Retinal pigment epithelial cell (primary cell): ENCODE measurements at regions not wholly inside any gene's neighbourhood (a gene's known extent, or its start where the extent isn't known, plus 50 kb on each side); places are given as distances from the start of the nearest gene placed in this dataset.
"Not testable (repeated sequence)": the region's sequence is repeated elsewhere in the genome, so short reads cannot be mapped to it uniquely, and the experiment has no call there.

Experiments
- DNase-seq: peaks from one replicate; pipeline ENCODE4 v3.0.0-alpha.2; 2010; ENCODE audit warnings: low read depth
- H3K4me3 ChIP-seq: 2 replicates; pipeline ENCODE4 v1.5.1; 2011; ENCODE audit warnings: mild to moderate bottlenecking, low read length, control low read depth, moderate library complexity
- CTCF ChIP-seq: conservative IDR thresholded peaks from 2 replicates; pipeline ENCODE4 v1.5.1; 2011; ENCODE audit warnings: low read depth, low read length, control low read depth, inconsistent platforms

GRCh38 chr4:55696424-55696823 lies 60.3 kb upstream of the NMU start:
- not testable (repeated sequence) for H3K4me3 ChIP-seq, DNase-seq

- TF ChIP-seq CTCF, result no peak
- H3K4me3 ChIP-seq, result no peak overlapping the region
- peak; percentile 18 for DNase-seq
Measured at GRCh38 chr4:55706541-55706940, 70.4 kb upstream of the NMU start.

GRCh38 chr4:55707507-55707906 lies 71.4 kb upstream of the NMU start:
- DNase-seq, result no peak
- no peak for TF ChIP-seq CTCF
- H3K4me3 ChIP-seq, result no peak overlapping the region

GRCh38 chr4:55707991-55708390 lies 71.9 kb upstream of the NMU start:
- not testable (repeated sequence) for DNase-seq, H3K4me3 ChIP-seq

- DNase-seq, H3K4me3 ChIP-seq: not testable (repeated sequence)
Measured at GRCh38 chr4:55712835-55713234, 76.7 kb upstream of the NMU start.

GRCh38 chr4:55721651-55722050 lies 85.6 kb upstream of the NMU start:
- no peak for TF ChIP-seq CTCF

GRCh38 chr4:55722132-55722531 lies 86.0 kb upstream of the NMU start:
- DNase-seq, result no peak
- H3K4me3 ChIP-seq, result no peak overlapping the region
- TF ChIP-seq CTCF, result no peak

More at GRCh38 chr4:55721651-55722050, 85.6 kb upstream of the NMU start:
- no peak overlapping the region for H3K4me3 ChIP-seq
- no peak for DNase-seq

- TF ChIP-seq CTCF, result no peak
- DNase-seq, result no peak
- H3K4me3 ChIP-seq, result no peak overlapping the region
Measured at GRCh38 chr4:55723403-55723802, 87.3 kb upstream of the NMU start.

GRCh38 chr4:55725057-55725456 lies 89.0 kb upstream of the NMU start:
- TF ChIP-seq CTCF, result no peak
- no peak overlapping the region for H3K4me3 ChIP-seq
- no peak for DNase-seq
